K562 (cell line): ENCODE measurements at regions not wholly inside any gene's neighbourhood (a gene's known extent, or its start where the extent isn't known, plus 50 kb on each side); places are given as distances from the start of the nearest gene placed in this dataset.

Source experiments
- ATAC-seq: fragments of 200-7000 bp; cut with Tn5 transposase; 3 replicates; pipeline ENCODE4 v1.9.1; 2020; ENCODE audit warnings: moderate library complexity
- BruUV-seq: library from RNA; stranded (reverse); fragments of 400-500 nt; replicated peaks from 2 replicates; lab custom pipeline; 2021; lab: Mats Ljungman, UMichigan
- CTCF ChIA-PET: fragments of 300-600 bp; formaldehyde crosslinking; extraction: SDS; loops from one replicate; lab custom pipeline; 2021; ENCODE audit warnings: low intra/inter-chr PET ratio; lab: Yijun Ruan, JAX
- POLR2A ChIA-PET: fragments of 300-600, 350-650 bp; sonication (Branson Sonifier 250); formaldehyde crosslinking; extraction: SDS; loops from one replicate; lab custom pipeline; 2021; ENCODE audit warnings: antibody characterized with exemption, inconsistent platforms; lab: Yijun Ruan, JAX
- DNase-seq, 4 experiments: peaks; one replicate each; pipeline versions ENCODE4 v3.0.0 to v3.0.0-alpha.2; 2011 to 2018; ENCODE audit warnings: low spot score in 3 of 4, mixed read lengths in 3 of 4; ENCODE audit errors: extremely low read depth in 1 of 4
- FAIRE-seq: peaks from 2 replicates; lab custom pipeline; 2011; peaks lifted over from hg19 to GRCh38; lab: Jason Lieb, UNC
- H2AFZ ChIP-seq: 2 replicates; pipeline ENCODE4 v1.6.0; 2011; ENCODE audit warnings: low read depth, low read length, control low read depth, inconsistent platforms
- H3K27ac ChIP-seq: fragments of 200-600 bp; 3 replicates; pipeline ENCODE4 v1.8.0; 2011; ENCODE audit warnings: low read depth, mild to moderate bottlenecking, control low read depth, inconsistent platforms, low read length, moderate library complexity, mixed read lengths; ENCODE audit errors: extremely low read depth
- H3K27me3 ChIP-seq, 2 experiments: fragments of 300-600 bp in 1 of 2; 2 replicates in 1 of 2; 3 replicates in 1 of 2; pipeline versions ENCODE4 v1.6.0 to v1.8.0; 2011; ENCODE audit warnings: inconsistent platforms in 2 of 2, low read length in 2 of 2, mild to moderate bottlenecking in 1 of 2, mixed read lengths in 1 of 2, moderate library complexity in 1 of 2; ENCODE audit not compliant: control insufficient read depth in 2 of 2, insufficient read depth in 2 of 2
- H3K36me3 ChIP-seq: fragments of 300-600 bp; 3 replicates; pipeline ENCODE4 v1.8.0; 2011; ENCODE audit warnings: mild to moderate bottlenecking, low read length, inconsistent platforms; ENCODE audit not compliant: control insufficient read depth, insufficient read depth
- H3K4me1 ChIP-seq, 2 experiments: fragments of 200-600 bp in 1 of 2; replicated peaks in 1 of 2; 2 replicates in 1 of 2; 3 replicates in 1 of 2; pipeline versions ENCODE4 v1.5.1 to v1.8.0; 2011; ENCODE audit warnings: inconsistent platforms in 2 of 2, low read length in 2 of 2, mild to moderate bottlenecking in 1 of 2, mixed read lengths in 1 of 2, moderate library complexity in 1 of 2; ENCODE audit not compliant: control insufficient read depth in 2 of 2, insufficient read depth in 2 of 2
- H3K4me2 ChIP-seq: 2 replicates; pipeline ENCODE4 v1.6.1; 2011; ENCODE audit warnings: low read length, control low read depth, inconsistent platforms, mixed read lengths; ENCODE audit not compliant: insufficient read depth
- H3K4me3 ChIP-seq: fragments of 200-600 bp; sonication (generic), shearing (Covaris generic); 2 replicates; pipeline ENCODE4 v1.5.1; 2016; ENCODE audit warnings: control low read depth, inconsistent platforms
- H3K79me2 ChIP-seq: fragments of 200-600 bp; 3 replicates; pipeline ENCODE4 v1.8.0; 2011; ENCODE audit warnings: low read length, inconsistent platforms; ENCODE audit not compliant: control insufficient read depth, insufficient read depth
- H3K9ac ChIP-seq, 2 experiments: 2 replicates each; pipeline versions ENCODE4 v1.6.0 to v1.6.1; 2011; ENCODE audit warnings: low read depth in 2 of 2, low read length in 2 of 2, control low read depth in 1 of 2, inconsistent platforms in 1 of 2, mild to moderate bottlenecking in 1 of 2, mixed read lengths in 1 of 2; ENCODE audit not compliant: insufficient read depth in 1 of 2
- H3K9me1 ChIP-seq: one replicate; pipeline ENCODE4 v1.6.0; 2011; ENCODE audit warnings: inconsistent platforms, mild to moderate bottlenecking, low read length, moderate library complexity; ENCODE audit not compliant: control insufficient read depth, insufficient read depth
- H3K9me3 ChIP-seq: replicated peaks from 2 replicates; pipeline ENCODE4 v1.5.1; 2011; ENCODE audit warnings: low read depth, low read length, inconsistent platforms; ENCODE audit not compliant: control insufficient read depth, insufficient read depth
- H4K20me1 ChIP-seq: replicated peaks from 2 replicates; pipeline ENCODE4 v1.6.1; 2011; ENCODE audit warnings: low read length, inconsistent platforms, mixed read lengths; ENCODE audit not compliant: control insufficient read depth, insufficient read depth
- CC2D1A ChIP-seq: fragments of 450-650 bp; IDR thresholded peaks from 2 replicates; pipeline ENCODE4 v1.6.1; 2017; ENCODE audit warnings: mild to moderate bottlenecking
- MCM3 ChIP-seq: fragments of 450-650 bp; IDR thresholded peaks from 2 replicates; pipeline ENCODE4 v1.6.1; 2016
- MGA ChIP-seq: fragments of 450-650 bp; IDR thresholded peaks from 2 replicates; pipeline ENCODE4 v1.6.1; 2016; ENCODE audit warnings: mild to moderate bottlenecking, moderate library complexity
- MTA3 ChIP-seq: fragments of 450-650 bp; formaldehyde crosslinking; IDR thresholded peaks from 2 replicates; pipeline ENCODE4 v1.6.1; 2017; ENCODE audit warnings: mild to moderate bottlenecking, borderline replicate concordance
- POLR2A ChIP-seq: fragments of 450-650 bp; conservative IDR thresholded peaks from 2 replicates; pipeline ENCODE4 v1.6.1; 2016
- SNIP1 ChIP-seq: fragments of 450-650 bp; IDR thresholded peaks from 2 replicates; pipeline ENCODE4 v1.7.1; 2017; ENCODE audit warnings: low read depth, mild to moderate bottlenecking
- TEAD1 ChIP-seq, 2 experiments: fragments of 450-650 bp in 1 of 2; sonication (generic) in 1 of 2; formaldehyde crosslinking; IDR thresholded peaks; 2 replicates each; pipeline versions ENCODE4 v1.4.0 to v1.8.0; 2020 to 2022; ENCODE audit warnings: mild to moderate bottlenecking in 2 of 2, missing genetic modification reagents in 1 of 2
- ZNF561 ChIP-seq: fragments of 450-650 bp; formaldehyde crosslinking; conservative IDR thresholded peaks from 2 replicates; pipeline ENCODE4 v1.4.0; 2020; ENCODE audit warnings: mild to moderate bottlenecking, moderate library complexity
- WGBS: fragments of 100-300 bp; shearing (Covaris generic); methylation state at CpG from one replicate; pipeline ENCODE4 v1.1.6; 2016; ENCODE audit warnings: low coverage, mixed read lengths; ENCODE audit not compliant: insufficient coverage; ENCODE audit errors: missing lambda C conversion rate; 5-methylcytosine and 5-hydroxymethylcytosine counted together
- in situ Hi-C: fragments of 300-500 bp; cut with MboI; formaldehyde crosslinking; loops from 4 replicates; pipeline ENCODE4 v1.15.0; 2018; ENCODE audit warnings: inconsistent platforms, mixed read lengths
- intact Hi-C: fragments of 100-400 bp; cut with micrococcal nuclease; formaldehyde crosslinking; loops from 2 replicates; pipeline ENCODE4 v1.14.2; 2022

GRCh38 chr10:63940277-63940922 lies 419.2 kb downstream of the REEP3 start:
- Histone ChIP-seq H2AFZ (no peak overlapping the region), H3K9me3 (no peaks in the 10 kb centered on the region), H3K27me3 (no peaks in the 10 kb centered on the region), H3K4me3 (no peak overlapping the region), H3K9ac (no peak overlapping the region), H4K20me1 (no peaks in the 10 kb centered on the region), H3K79me2 (no peaks in the 10 kb centered on the region), H3K4me2 (no peak overlapping the region), H3K36me3 (no peaks in the 10 kb centered on the region), H3K9me1 (no peaks in the 10 kb centered on the region), H3K4me1 (no peaks in the 10 kb centered on the region), H3K27ac (no peak overlapping the region)
- in situ Hi-C loops = no loop called here
- CTCF ChIA-PET = no interaction called here
- ATAC-seq = no peak
- no peak for DNase-seq
- POLR2A ChIA-PET = interaction anchor here (0.7 kb wide), 1 partner anchor 1794 kb away, joined by 3 read pairs; no protein-coding TSS in a partner anchor
- no TSS peak for BruUV-seq
- no peak for FAIRE-seq
- intact Hi-C loops = no loop called here
- 0% methylated on average over 1 of the region's 1 CpG for WGBS
- TF ChIP-seq SNIP1 (no peak), POLR2A (no peak), ZNF561 (CRISPR knock-in tag) (no peak), MCM3 (no peak), CC2D1A (no peak), TEAD1 (CRISPR knock-in tag; IDR thresholded peaks at IDR 0.05) (no peak), MGA (no peak), MTA3 (no peak)
